SK-MEL-5 (cell line): ENCODE measurements at regions not wholly inside any gene's neighbourhood (a gene's known extent, or its start where the extent isn't known, plus 50 kb on each side); places are given as distances from the start of the nearest gene placed in this dataset.

Experiments used
- DNase-seq: peaks from one replicate; pipeline ENCODE4 v3.0.0-alpha.2; 2016; ENCODE audit warnings: low read depth, low spot score
- in situ Hi-C: cut with HindIII; loops from 2 replicates; pipeline ENCODE4 v1.10.0; 2016; ENCODE audit warnings: low sequenced_read_pairs, high pct_unique_total_duplicates, low pct_unique_long_range_greater_than_20kb

DNA sequence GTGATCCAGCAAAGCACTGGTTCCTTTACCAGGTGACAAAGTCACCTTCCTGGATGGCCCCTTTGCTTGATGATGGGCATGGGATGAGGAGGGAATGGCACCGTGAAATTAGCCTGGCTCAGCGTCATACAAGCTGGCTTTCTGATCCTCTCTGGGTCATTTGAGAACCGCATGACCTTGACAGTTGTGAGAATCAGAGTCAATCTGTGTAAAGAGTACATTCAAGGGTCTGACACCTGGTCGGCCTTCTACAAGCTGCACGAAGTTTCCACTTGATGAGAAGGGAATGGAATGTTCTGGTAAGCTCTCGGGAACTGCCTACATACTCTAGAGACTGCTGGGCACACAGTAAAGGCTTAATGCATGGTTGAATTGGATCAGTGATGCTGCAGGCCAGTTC is 319.8 kb upstream of the TLE3 start:
- DNase-seq, result no peak
- in situ Hi-C loops, result no loop called here

GRCh38 chr15:70416829-70417228 is 319.1 kb upstream of the TLE3 start:
- in situ Hi-C loops, result no loop called here
- DNase-seq, result no peak

DNA sequence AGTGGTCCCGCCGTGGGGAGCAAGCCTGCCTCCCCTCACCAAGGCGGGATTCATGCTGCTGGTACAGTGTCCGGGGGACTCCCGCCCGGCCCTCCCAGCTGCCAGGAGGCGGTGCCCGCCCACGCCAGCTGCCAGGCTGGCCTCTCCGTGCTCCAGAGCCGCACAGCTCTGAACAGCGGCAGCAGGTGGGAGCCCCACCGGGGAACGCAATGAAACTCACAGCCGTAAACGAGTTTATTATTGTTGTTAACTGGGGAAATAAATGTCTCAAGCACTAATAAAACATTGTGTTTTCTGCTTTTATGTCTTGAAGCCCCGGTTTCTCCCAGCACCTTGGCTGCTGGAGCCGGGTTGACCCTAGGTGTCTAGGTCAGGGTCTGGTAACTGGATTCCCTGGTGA is 317.7 kb upstream of the TLE3 start:
- DNase-seq, result no peak
- in situ Hi-C loops, result no loop called here

GRCh38 chr15:70414626-70415025 is 316.9 kb upstream of the TLE3 start:
- no peak for DNase-seq

DNA sequence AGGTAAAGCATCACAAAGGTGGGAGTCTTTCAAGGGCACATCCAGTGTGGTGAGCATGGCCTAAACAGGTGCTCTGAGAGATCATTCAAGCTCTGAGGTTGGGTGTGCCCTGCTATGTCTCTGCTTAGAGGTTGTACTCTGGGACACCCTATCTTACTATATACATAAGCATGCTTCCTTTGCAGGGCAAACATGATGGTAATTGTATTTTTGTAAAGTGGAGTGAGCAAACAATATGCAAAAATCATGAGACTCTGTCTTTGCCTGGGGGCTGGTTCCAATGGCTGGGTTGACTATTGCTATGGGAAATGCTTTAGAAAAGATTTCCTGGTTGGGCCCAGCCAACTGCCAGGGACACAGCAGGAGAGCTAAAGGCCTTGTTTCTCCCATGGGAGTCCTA is 315.1 kb upstream of the TLE3 start:
- DNase-seq, result no peak
- in situ Hi-C loops, result no loop called here

More at GRCh38 chr15:70414626-70415025, 316.9 kb upstream of the TLE3 start:
- in situ Hi-C loops, result no loop called here

- in situ Hi-C loops, result no loop called here
- no peak for DNase-seq
Observed at GRCh38 chr15:70411143-70411863, 313.6 kb upstream of the TLE3 start.

GRCh38 chr15:70410371-70410985 is 312.8 kb upstream of the TLE3 start:
- DNase-seq, result no peak
- in situ Hi-C loops, result no loop called here

DNA sequence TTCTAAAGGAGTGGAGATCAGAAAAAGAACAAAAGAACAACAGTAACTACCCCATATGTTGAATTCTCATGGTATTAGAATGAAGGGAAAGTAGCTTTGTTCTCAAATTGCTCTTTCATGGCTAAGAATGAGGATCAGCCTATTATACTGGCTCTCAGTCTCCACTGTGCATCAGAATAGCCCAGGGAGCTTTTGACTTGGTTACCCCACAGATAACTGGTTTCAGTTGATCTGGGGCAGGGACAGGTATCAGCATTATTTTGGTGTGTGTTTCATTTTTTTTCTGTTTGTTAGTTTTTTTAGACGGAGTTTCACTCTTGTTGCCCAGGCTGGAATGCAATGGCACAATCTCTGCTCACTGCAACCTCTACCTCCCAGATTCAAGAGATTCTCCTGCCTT is 311.7 kb upstream of the TLE3 start:
- in situ Hi-C loops, result no loop called here
- no peak for DNase-seq

DNA sequence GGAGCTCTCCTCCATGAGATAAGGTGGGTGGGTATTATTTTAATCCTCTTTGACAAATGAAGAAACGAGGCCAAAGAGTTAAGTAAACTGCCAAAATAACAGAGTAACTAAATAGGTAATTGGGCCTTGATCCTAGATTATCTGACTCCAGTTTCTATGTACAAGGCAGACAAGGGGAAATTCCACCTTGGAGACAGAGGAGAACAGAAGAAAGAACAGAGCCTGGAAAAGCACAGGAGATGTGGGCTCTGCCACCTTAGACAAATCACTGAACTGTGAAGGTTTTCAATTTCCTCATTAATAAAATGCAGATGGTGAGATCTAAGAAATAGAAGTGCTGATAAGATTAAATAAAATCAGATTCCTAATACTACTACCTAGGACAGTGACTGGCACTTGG is 310.2 kb upstream of the TLE3 start:
- no peak for DNase-seq
- in situ Hi-C loops, result no loop called here

- no peak for DNase-seq
- in situ Hi-C loops, result no loop called here
Observed at GRCh38 chr15:70407336-70407670, 309.6 kb upstream of the TLE3 start.

- no peak for DNase-seq
Observed at GRCh38 chr15:70406617-70407335, 309.1 kb upstream of the TLE3 start.

GRCh38 chr15:70401709-70402108 is 304.0 kb upstream of the TLE3 start:
- no peak for DNase-seq
- in situ Hi-C loops, result no loop called here

More at GRCh38 chr15:70406617-70407335, 309.1 kb upstream of the TLE3 start:
- in situ Hi-C loops, result no loop called here

- in situ Hi-C loops, result no loop called here
- no peak for DNase-seq
Observed at GRCh38 chr15:70400766-70401541, 303.2 kb upstream of the TLE3 start.

GRCh38 chr15:70399204-70399603 is 301.5 kb upstream of the TLE3 start:
- no peak for DNase-seq
- in situ Hi-C loops, result no loop called here

DNA sequence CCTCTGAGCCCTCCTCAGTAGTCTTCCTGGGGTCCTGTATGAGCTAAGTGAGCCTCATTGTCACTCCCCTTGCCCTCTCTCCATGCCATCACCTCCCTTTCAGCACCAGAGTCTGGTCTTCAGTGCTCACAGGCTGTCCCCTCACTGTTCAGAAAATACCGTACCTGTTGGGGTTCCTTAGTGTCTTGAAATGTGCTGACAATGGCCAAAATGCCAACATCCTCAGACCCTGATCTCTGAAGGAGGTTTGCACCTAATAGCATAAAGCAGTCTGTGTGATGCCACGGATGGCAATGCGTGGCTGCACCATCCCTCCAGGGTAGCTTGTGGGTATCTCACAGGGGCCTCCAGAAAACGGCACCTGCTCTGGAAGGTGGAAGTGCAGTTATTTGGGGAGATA is 301.0 kb upstream of the TLE3 start:
- in situ Hi-C loops, result no loop called here
- DNase-seq, result no peak

GRCh38 chr15:70396807-70397206 is 299.1 kb upstream of the TLE3 start:
- DNase-seq, result no peak
- in situ Hi-C loops, result no loop called here

DNA sequence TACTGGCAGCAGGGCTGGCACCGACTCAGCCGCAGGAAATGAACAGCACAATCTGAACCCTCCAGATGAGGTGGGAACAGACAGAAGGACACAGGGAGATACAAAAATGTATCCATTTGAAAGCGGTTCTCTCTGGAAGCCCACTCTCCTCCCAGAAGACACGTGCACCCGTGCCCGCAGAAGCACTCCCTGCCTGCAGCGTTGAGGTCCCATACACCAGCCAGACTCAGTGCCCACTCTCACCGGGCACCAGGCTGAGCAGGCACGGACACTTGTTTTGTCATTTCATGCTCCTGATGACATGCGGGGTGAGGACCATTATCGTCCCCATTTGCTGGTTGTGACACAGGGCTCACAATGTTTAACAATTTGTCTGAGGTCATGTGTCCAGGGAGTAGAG is 297.4 kb upstream of the TLE3 start:
- in situ Hi-C loops, result no loop called here

DNA sequence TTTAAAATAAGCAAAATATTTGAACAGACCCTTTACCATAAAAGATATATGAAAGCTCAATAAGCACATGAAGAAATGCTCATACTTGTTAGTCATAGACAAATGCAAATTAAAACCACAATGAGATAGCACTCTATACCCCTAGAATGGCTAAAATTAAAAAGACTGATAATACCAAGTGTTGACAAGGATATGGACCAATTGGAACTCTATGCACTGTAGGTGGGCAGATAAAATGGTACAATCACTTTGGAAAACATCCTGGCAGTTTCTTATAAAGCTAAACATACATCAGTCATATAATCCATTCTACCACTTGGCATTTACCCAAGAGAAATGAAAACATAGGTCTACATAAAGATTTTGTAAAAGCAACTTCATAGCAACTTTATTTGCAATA is 293.0 kb upstream of the TLE3 start:
- in situ Hi-C loops, result no loop called here
- no peak for DNase-seq

More for the DNA sequence above, 297.4 kb upstream of the TLE3 start:
- no peak for DNase-seq
